Upper lobe of left lung (tissue), 4 donors: ENCODE measurements at regions not wholly inside any gene's neighbourhood (a gene's known extent, or its start where the extent isn't known, plus 50 kb on each side); places are given as distances from the start of the nearest gene placed in this dataset.

ENCODE experiments used
- CTCF ChIP-seq, 6 experiments: fragments of 450-650 bp in 4 of 6; fragments of 200-600 bp in 2 of 6; sonication (generic) in 2 of 6; IDR thresholded peaks; one replicate each; pipeline ENCODE4 v1.5.1; 2016 to 2019; ENCODE audit warnings: antibody characterized with exemption in 6 of 6
- EP300 ChIP-seq, 4 donors: sonication (generic); formaldehyde crosslinking; IDR thresholded peaks; one replicate each; pipeline ENCODE4 v1.5.1; 2017; ENCODE audit warnings: antibody characterized with exemption in 4 of 4, control low read depth in 2 of 4

- TF ChIP-seq CTCF (IDR thresholded peaks at IDR 0.05) = no peak
- TF ChIP-seq EP300 (IDR thresholded peaks at IDR 0.05) = no peak
Measured at GRCh38 chr16:9185381-9185780, 93.9 kb downstream of the HAPSTR1 start.
